ENCODE measurements at regions not wholly inside any gene's neighbourhood (a gene's known extent, or its start where the extent isn't known, plus 50 kb on each side); places are given as distances from the start of the nearest gene placed in this dataset.

DNA sequence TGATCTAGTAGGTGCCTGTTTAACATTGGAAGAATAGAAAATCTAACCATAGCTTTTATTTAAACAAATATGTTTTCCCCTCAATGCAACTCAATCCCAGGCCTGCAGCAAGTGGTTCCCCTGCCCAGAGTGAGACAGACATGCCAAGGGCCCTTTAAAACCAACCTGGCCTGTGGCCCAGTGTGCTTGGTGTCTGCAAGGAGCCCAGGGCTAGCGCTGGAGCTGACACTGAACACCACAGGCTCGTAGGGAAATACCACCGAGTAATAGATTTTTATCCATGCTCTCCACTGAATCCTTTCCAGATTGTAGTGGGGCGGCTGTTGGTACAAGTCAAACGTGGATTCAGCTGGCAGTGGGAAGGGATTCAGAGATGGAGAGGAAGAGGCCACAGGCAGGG, 95.6 kb upstream of the NRXN3 start:
- TF ChIP-seq, protein P1, sequence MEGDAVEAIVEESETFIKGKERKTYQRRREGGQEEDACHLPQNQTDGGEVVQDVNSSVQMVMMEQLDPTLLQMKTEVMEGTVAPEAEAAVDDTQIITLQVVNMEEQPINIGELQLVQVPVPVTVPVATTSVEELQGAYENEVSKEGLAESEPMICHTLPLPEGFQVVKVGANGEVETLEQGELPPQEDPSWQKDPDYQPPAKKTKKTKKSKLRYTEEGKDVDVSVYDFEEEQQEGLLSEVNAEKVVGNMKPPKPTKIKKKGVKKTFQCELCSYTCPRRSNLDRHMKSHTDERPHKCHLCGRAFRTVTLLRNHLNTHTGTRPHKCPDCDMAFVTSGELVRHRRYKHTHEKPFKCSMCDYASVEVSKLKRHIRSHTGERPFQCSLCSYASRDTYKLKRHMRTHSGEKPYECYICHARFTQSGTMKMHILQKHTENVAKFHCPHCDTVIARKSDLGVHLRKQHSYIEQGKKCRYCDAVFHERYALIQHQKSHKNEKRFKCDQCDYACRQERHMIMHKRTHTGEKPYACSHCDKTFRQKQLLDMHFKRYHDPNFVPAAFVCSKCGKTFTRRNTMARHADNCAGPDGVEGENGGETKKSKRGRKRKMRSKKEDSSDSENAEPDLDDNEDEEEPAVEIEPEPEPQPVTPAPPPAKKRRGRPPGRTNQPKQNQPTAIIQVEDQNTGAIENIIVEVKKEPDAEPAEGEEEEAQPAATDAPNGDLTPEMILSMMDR (IDR thresholded peaks at IDR 0.05), result no peak
- Histone ChIP-seq H3K4me1 (no peaks in the 10 kb centered on the region), H3K4me3 (no peak overlapping the region)

DNA sequence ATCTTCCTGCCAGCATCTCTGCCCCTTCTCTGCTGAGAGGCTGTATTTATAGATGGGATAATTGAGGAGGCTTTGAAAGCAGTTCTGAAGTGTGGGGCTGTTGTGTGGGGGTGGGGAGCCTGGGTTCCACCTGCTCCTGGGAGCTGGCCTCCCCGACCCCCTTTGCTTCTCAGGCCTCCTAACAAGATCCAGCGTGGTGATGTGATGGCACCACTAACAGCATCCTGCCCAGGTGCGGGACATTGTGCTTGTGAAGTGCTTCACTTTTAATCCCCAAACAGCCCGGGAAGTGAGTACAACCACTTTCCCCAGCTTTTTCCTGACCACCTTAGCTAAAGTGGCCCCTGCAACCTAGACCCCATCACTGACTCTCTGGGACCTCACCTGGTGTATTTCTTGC, 95.1 kb upstream of the NRXN3 start:
- intact Hi-C loops (cut with DNase I), result no loop called here
- no peak for DNase-seq (ENCODE audit: low spot score in 2 of 2)
- TF ChIP-seq, protein P1 (IDR thresholded peaks at IDR 0.05), result no peak

More for the DNA sequence above, 95.6 kb upstream of the NRXN3 start:
- no peak for DNase-seq (ENCODE audit: low spot score in 2 of 2)
- intact Hi-C loops (cut with DNase I), result no loop called here
- no peak overlapping the region for H3K27ac ChIP-seq
- H3K9me3 ChIP-seq, result no peaks in the 10 kb centered on the region
- no peaks in the 10 kb centered on the region for H3K27me3 ChIP-seq
- no peaks in the 10 kb centered on the region for H3K36me3 ChIP-seq

DNA sequence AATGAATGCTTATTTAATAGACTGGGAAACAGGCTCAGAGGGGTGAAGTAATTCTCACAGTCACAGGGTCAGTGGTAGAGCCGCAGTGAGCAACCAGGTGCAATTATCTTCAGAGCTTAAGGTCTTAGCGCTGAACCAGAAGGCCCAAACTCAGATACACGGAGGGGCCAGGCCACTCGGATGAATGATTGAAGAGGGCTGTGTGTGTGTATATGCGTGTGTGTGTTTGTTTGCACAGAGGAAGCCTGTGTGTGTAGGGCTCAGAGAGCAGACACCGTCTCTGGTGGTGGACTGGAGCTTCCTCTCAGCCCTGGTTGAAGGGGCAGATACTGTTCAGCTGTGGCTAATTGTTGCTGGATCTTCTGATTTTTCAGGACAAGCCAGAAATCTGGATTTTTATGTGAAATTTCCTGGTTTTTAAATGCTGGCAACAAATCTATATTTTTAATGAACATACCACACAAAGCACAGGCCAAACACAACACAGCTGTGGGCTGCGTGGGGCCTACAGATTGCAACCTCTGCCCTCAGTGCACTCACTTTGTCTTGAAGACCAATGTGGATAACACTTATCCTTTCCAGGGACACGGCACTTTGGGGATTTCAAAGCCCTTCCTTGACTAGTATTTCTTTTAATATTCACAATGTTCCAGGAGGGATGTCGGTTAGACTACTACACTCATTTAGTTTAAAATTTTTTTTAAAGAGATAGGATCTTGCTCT, 94.5 kb upstream of the NRXN3 start:
- Histone ChIP-seq H3K36me3 (no peaks in the 10 kb centered on the region), H3K27ac (no peak overlapping the region), H3K9me3 (no peaks in the 10 kb centered on the region), H3K4me1 (no peaks in the 10 kb centered on the region), H3K27me3 (no peaks in the 10 kb centered on the region), H3K4me3 (no peak overlapping the region)
- intact Hi-C loops (cut with DNase I), result no loop called here
- TF ChIP-seq, protein P1 (IDR thresholded peaks at IDR 0.05), result no peak
- no peak for DNase-seq (ENCODE audit: low spot score in 2 of 2)

More for the DNA sequence above, 95.1 kb upstream of the NRXN3 start:
- H3K4me1 ChIP-seq, result no peaks in the 10 kb centered on the region
- no peak overlapping the region for H3K4me3 ChIP-seq
- H3K36me3 ChIP-seq, result no peaks in the 10 kb centered on the region
- H3K9me3 ChIP-seq, result no peaks in the 10 kb centered on the region
- H3K27me3 ChIP-seq, result no peaks in the 10 kb centered on the region
- H3K27ac ChIP-seq, result no peak overlapping the region

DNA sequence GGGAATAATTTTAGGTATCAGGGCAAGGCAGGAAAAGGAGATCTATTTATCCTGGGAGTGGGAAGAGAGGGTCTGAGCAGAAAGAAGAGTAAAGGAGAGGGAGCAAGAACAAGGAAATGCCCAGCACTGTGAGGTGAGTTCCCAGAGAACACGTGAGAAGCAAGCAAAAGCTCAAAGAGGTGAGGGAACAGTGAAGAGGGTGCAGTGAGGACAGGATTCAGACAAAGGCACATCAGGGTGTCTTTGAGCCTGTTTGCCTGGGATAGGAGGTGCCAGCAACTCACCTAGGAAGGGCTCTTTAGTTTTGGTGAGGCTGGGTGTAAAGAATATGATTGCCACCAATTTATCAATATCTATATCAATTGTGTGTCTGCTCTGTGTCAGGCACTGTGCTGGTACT, 88.9 kb upstream of the NRXN3 start:
- no peak for DNase-seq (ENCODE audit: low spot score in 2 of 2)
- intact Hi-C loops (cut with DNase I), result no loop called here
- H3K27ac ChIP-seq, result no peak overlapping the region
- H3K9me3 ChIP-seq, result no peaks in the 10 kb centered on the region
- no peak overlapping the region for H3K4me3 ChIP-seq
- H3K4me1 ChIP-seq, result no peaks in the 10 kb centered on the region
- no peaks in the 10 kb centered on the region for H3K36me3 ChIP-seq
- TF ChIP-seq, protein P1 (IDR thresholded peaks at IDR 0.05), result no peak
- H3K27me3 ChIP-seq, result no peaks in the 10 kb centered on the region

DNA sequence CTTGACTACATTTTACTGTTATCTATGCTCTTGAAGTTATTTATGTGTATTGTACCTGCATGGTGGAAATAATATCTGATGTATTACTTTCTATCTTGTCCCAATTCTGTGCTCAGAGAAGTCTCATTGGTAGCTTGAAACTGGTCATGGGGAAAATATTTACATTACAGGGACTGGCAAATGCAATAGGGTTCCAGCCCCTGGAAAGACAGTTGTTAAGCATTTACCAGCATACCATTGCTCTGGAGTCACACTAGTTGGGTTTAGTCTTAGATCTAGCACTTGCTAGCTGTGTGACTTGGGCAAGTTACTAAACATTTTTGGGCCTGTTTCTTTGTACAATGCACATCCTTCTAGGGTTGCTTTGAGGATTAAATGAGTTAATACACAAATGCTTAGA, 86.3 kb upstream of the NRXN3 start:
- H3K4me3 ChIP-seq, result no peak overlapping the region
- H3K4me1 ChIP-seq, result no peaks in the 10 kb centered on the region
- no peak for DNase-seq (ENCODE audit: low spot score in 2 of 2)
- H3K27me3 ChIP-seq, result no peaks in the 10 kb centered on the region
- H3K9me3 ChIP-seq, result no peaks in the 10 kb centered on the region
- H3K27ac ChIP-seq, result no peak overlapping the region
- intact Hi-C loops (cut with DNase I), result no loop called here
- no peaks in the 10 kb centered on the region for H3K36me3 ChIP-seq
- TF ChIP-seq, protein P1 (IDR thresholded peaks at IDR 0.05), result no peak

DNA sequence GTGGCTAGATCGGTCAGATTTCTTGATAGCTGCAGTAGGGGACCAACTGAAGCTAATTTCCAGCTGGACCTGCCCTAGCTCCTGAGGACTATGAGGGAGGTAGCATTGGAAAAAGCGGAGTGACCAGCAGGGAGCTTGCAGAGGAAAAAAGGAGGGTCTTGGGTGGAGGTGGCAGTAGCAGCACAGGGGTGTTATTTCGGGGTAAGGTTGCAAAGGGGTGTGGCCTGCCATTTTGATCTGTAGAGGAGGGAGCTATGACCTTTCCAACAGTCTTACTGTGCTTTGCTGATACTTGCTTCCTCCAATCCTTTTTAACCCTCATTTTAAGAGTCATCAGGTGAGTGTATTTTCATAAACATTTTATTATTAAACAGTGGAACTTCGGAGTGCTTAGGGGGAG, 83.8 kb upstream of the NRXN3 start:
- Histone ChIP-seq H3K4me1 (no peaks in the 10 kb centered on the region), H3K27ac (no peak overlapping the region)

More for the DNA sequence above, 83.8 kb upstream of the NRXN3 start:
- TF ChIP-seq, protein P1 (IDR thresholded peaks at IDR 0.05), result no peak
- Histone ChIP-seq H3K27me3 (no peaks in the 10 kb centered on the region), H3K4me3 (no peak overlapping the region), H3K9me3 (no peaks in the 10 kb centered on the region), H3K36me3 (no peaks in the 10 kb centered on the region)
- DNase-seq (ENCODE audit: low spot score in 2 of 2), result no peak
- intact Hi-C loops (cut with DNase I), result no loop called here

Measured in ascending aorta (tissue), 2 donors.